Lung (tissue), 11 donors: ENCODE measurements at regions not wholly inside any gene's neighbourhood (a gene's known extent, or its start where the extent isn't known, plus 50 kb on each side); places are given as distances from the start of the nearest gene placed in this dataset.

Experiments used
- ATAC-seq: fragments of 200-7000 bp; cut with Tn5 transposase; one replicate; pipeline ENCODE4 v1.9.1; 2020; ENCODE audit warnings: moderate number of reproducible peaks; ENCODE audit not compliant: insufficient read depth, low FRiP score
- DNase-seq, 3 donors: peaks; one replicate each; pipeline ENCODE4 v3.0.0-alpha.2; 2013 to 2017
- H3K27ac ChIP-seq, 2 donors: one replicate each; pipeline ENCODE4 v1.5.1; 2013; ENCODE audit warnings: mild to moderate bottlenecking in 2 of 2, moderate library complexity in 2 of 2, control low read depth in 1 of 2, inconsistent platforms in 1 of 2, low read depth in 1 of 2, low read length in 1 of 2
- H3K27me3 ChIP-seq, 3 donors: one replicate each; pipeline ENCODE4 v1.5.1; 2013; ENCODE audit warnings: low read length in 2 of 3; ENCODE audit not compliant: control insufficient read depth in 3 of 3, insufficient read depth in 3 of 3
- H3K36me3 ChIP-seq, 4 donors: one replicate each; pipeline ENCODE4 v1.5.1; 2013; ENCODE audit warnings: low read length in 4 of 4, mild to moderate bottlenecking in 1 of 4, moderate library complexity in 1 of 4; ENCODE audit not compliant: control insufficient read depth in 4 of 4, insufficient read depth in 4 of 4
- H3K4me1 ChIP-seq, 5 donors: one replicate each; pipeline ENCODE4 v1.5.1; 2013; ENCODE audit warnings: low read length in 5 of 5, mild to moderate bottlenecking in 2 of 5, moderate library complexity in 1 of 5; ENCODE audit not compliant: control insufficient read depth in 5 of 5, insufficient read depth in 5 of 5
- H3K4me3 ChIP-seq: one replicate; pipeline ENCODE4 v1.5.1; 2013; ENCODE audit warnings: mild to moderate bottlenecking, control low read depth, moderate library complexity
- H3K9ac ChIP-seq, 2 donors: one replicate each; pipeline ENCODE4 v1.5.1; 2013; ENCODE audit warnings: low read length in 2 of 2, control low read depth in 1 of 2; ENCODE audit not compliant: insufficient read depth in 1 of 2
- H3K9me3 ChIP-seq, 4 donors: one replicate each; pipeline ENCODE4 v1.5.1; 2013; ENCODE audit warnings: low read length in 3 of 4, mild to moderate bottlenecking in 1 of 4, moderate library complexity in 1 of 4; ENCODE audit not compliant: control insufficient read depth in 4 of 4, insufficient read depth in 3 of 4
- CTCF ChIP-seq: IDR thresholded peaks from 2 replicates; pipeline ENCODE4 v1.5.1; 2012; ENCODE audit warnings: mild to moderate bottlenecking; ENCODE audit errors: control extremely low read depth, extremely low read depth
- WGBS, 2 donors: extraction: QIAGEN DNeasy Blood & Tissue Kit; methylation state at CpG; one replicate each; pipeline ENCODE4 v1.1.7; 2013; 5-methylcytosine and 5-hydroxymethylcytosine counted together
- donor health status: control.
- donor health status: control.
- donor health status: Bipolar disorder and iron deficiency.
- donor health status: healthy.
- donor health status: DM: yes; HTN: yes; CAD: no.

DNA sequence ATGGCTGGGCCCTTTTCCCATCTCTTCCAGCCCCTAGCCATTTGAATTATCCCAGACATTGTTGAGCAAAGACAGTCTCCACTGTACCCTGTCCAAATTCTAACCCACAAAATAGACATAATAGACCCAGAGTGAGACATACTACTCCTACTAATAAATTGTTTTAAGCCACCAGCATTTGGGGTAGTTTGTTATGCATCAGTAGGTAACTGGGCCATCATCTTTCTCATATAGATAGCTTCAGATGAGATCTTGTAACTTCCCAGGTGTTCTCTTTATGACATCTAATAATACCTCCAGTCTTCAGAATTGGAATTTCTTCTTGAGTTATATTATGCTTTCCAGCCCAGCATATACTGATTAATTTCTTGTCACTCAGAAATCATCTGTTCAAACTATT, 117.2 kb upstream of the OTUD4 start:
- DNase-seq (no peak), ATAC-seq (no peak)
- Histone ChIP-seq H3K4me1 (no peaks in the 10 kb centered on the region), H3K9ac (no peak overlapping the region), H3K9me3 (peaks cover 0 to 2% (median 0%) of the 10 kb centered on the region in 4 donors), H3K36me3 (no peaks in the 10 kb centered on the region), H3K27ac (no peak overlapping the region), H3K4me3 (no peak overlapping the region), H3K27me3 (no peaks in the 10 kb centered on the region)
- no peak for TF ChIP-seq CTCF

GRCh38 chr4:145295547-145295946, 115.2 kb upstream of the OTUD4 start:
- no peak overlapping the region for H3K4me3 ChIP-seq
- H3K9me3 ChIP-seq = peaks cover 0 to 2% (median 0%) of the 10 kb centered on the region in 4 donors
- no peaks in the 10 kb centered on the region for H3K4me1 ChIP-seq
- H3K36me3 ChIP-seq = no peaks in the 10 kb centered on the region
- H3K27me3 ChIP-seq = no peaks in the 10 kb centered on the region
- no peak overlapping the region for H3K27ac ChIP-seq
- no peak for ATAC-seq
- H3K9ac ChIP-seq = no peak overlapping the region
- WGBS, 2 donors = 89 to 94% methylated on average over 1 of the region's 1 CpG
- DNase-seq = no peak
- no peak for TF ChIP-seq CTCF

DNA sequence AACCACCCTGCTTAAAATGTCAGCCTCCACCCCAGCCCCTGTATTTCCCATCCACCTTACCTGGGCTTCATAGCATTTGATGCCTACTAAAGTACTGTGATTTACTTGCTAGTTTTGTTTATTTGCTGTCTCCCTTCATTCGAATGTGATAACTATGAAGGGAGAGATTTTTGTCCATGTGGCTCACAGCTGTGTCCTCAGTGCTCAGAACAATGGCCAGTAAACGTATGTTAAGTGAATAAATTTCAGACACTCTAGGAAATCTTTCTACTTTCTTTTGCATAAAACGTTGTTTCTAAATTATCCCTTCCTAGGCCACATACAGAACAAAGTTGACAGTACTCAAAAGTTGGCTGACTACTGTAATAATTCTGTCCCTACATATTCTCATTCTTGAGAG, 114.7 kb upstream of the OTUD4 start:
- WGBS, 2 donors = 82 to 95% methylated on average over 3 of the region's 3 CpGs
- Histone ChIP-seq H3K27ac (no peak overlapping the region), H3K36me3 (no peaks in the 10 kb centered on the region), H3K4me1 (no peaks in the 10 kb centered on the region), H3K27me3 (no peaks in the 10 kb centered on the region), H3K9ac (no peak overlapping the region), H3K9me3 (no peaks in the 10 kb centered on the region), H3K4me3 (no peak overlapping the region)
- DNase-seq = no peak
- no peak for ATAC-seq
- no peak for TF ChIP-seq CTCF

DNA sequence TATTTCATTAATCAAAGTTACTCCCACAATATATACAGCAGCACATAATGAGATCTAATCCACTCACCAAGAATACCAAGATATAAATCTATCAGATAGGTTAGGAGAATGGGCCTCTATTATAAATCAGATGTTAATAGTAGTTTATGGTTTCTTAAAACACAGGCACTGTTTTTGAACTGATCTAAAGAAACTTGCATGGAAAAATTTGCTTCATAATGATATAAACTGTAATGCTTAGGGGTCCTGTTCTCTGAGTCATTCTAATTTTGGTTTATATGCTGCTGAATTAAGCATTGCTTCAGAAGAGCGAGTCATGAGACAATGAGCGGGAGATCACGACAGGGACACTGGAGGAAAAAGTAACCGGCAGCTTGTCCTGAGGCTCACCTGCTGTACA, 113.3 kb upstream of the OTUD4 start:
- no peak overlapping the region for H3K27ac ChIP-seq
- 74 to 91% methylated on average over 4 of the region's 4 CpGs for WGBS, 2 donors
- no peak for ATAC-seq

More for the DNA sequence above, 113.3 kb upstream of the OTUD4 start:
- no peak for TF ChIP-seq CTCF
- Histone ChIP-seq H3K9ac (no peak overlapping the region), H3K4me1 (no peaks in the 10 kb centered on the region), H3K36me3 (no peaks in the 10 kb centered on the region), H3K9me3 (no peaks in the 10 kb centered on the region), H3K27me3 (no peaks in the 10 kb centered on the region), H3K4me3 (no peak overlapping the region)
- no peak for DNase-seq
